C4-2B (cell line): ENCODE measurements at regions not wholly inside any gene's neighbourhood (a gene's known extent, or its start where the extent isn't known, plus 50 kb on each side); places are given as distances from the start of the nearest gene placed in this dataset.

Experiments used
- CTCF ChIP-seq: fragments of 450-650 bp; conservative IDR thresholded peaks from 2 replicates; pipeline ENCODE4 v1.5.1; 2017; ENCODE audit warnings: mild to moderate bottlenecking
- ZFX ChIP-seq: fragments of 450-650 bp; IDR thresholded peaks from 2 replicates; pipeline ENCODE4 v1.6.1; 2017

GRCh38 chr11:79582434-79582833, 141.6 kb upstream of the TENM4 start:
- TF ChIP-seq CTCF (no peak), ZFX (no peak)
